Heart left ventricle (tissue), 16 donors: ENCODE measurements at regions not wholly inside any gene's neighbourhood (a gene's known extent, or its start where the extent isn't known, plus 50 kb on each side); places are given as distances from the start of the nearest gene placed in this dataset.

Experiments
- ATAC-seq, 4 donors: fragments of 200-7000 bp; cut with Tn5 transposase; one replicate each; pipeline ENCODE4 v1.9.1; 2020 to 2022; ENCODE audit warnings: moderate library complexity in 4 of 4, mild to moderate bottlenecking in 3 of 4, moderate number of reproducible peaks in 1 of 4
- DNase-seq, 5 donors: peaks; one replicate each; pipeline ENCODE4 v3.0.0-alpha.2; 2020
- H3K27ac ChIP-seq, 12 donors: fragments of 200-600 bp; sonication (generic) in 4 of 12; one replicate each; pipeline versions ENCODE4 v1.5.0 to v1.8.0; 2016 to 2022; ENCODE audit warnings: mild to moderate bottlenecking in 2 of 12
- H3K27me3 ChIP-seq, 9 donors: fragments of 200-600 bp; sonication (generic) in 2 of 9; one replicate each; pipeline versions ENCODE4 v1.5.1 to v1.8.0; 2016 to 2022; ENCODE audit warnings: mild to moderate bottlenecking in 3 of 9
- H3K36me3 ChIP-seq, 9 donors: fragments of 200-600 bp; sonication (generic) in 2 of 9; one replicate each; pipeline versions ENCODE4 v1.5.0 to v1.8.0; 2018 to 2022; ENCODE audit warnings: mild to moderate bottlenecking in 2 of 9
- H3K4me1 ChIP-seq, 12 donors: fragments of 200-600 bp; sonication (generic) in 4 of 12; one replicate each; pipeline versions ENCODE4 v1.5.0 to v1.8.0; 2016 to 2022; ENCODE audit warnings: mild to moderate bottlenecking in 3 of 12
- H3K4me3 ChIP-seq, 12 donors: fragments of 200-600 bp; sonication (generic) in 4 of 12; one replicate each; pipeline versions ENCODE4 v1.5.0 to v1.8.0; 2017 to 2022; ENCODE audit warnings: mild to moderate bottlenecking in 9 of 12, moderate library complexity in 4 of 12
- H3K9me3 ChIP-seq, 12 donors: fragments of 200-600 bp; sonication (generic) in 4 of 12; one replicate each; pipeline versions ENCODE4 v1.5.0 to v1.8.0; 2016 to 2022; ENCODE audit warnings: mild to moderate bottlenecking in 1 of 12
- CTCF ChIP-seq, 12 donors: fragments of 200-600 bp; sonication (generic) in 4 of 12; IDR thresholded peaks; one replicate each; pipeline versions ENCODE4 v1.5.0 to v1.8.0; 2018 to 2022; ENCODE audit warnings: antibody characterized with exemption in 12 of 12, mild to moderate bottlenecking in 5 of 12
- POLR2A ChIP-seq, 2 donors: fragments of 450-650 bp; IDR thresholded peaks; one replicate each; pipeline ENCODE4 v1.6.1; 2017; ENCODE audit warnings: antibody characterized with exemption in 2 of 2, mild to moderate bottlenecking in 2 of 2, moderate library complexity in 2 of 2
- WGBS, 4 donors: extraction: QIAGEN DNeasy Blood & Tissue Kit in 2 of 4; methylation state at CpG; one replicate each; pipeline versions ENCODE4 v1.1.5 to v1.1.7; 2013 to 2018; 5-methylcytosine and 5-hydroxymethylcytosine counted together
- intact Hi-C, 10 donors: fragments of 100-400 bp; cut with DNase I; formaldehyde crosslinking; loops; one replicate each; pipeline versions ENCODE4 v1.11.1 to v1.14.2; 2022
- donor health status: ischemic (EF 13 %, LVEDD 7.1; RV severe dilation, severe dysfunction).
- donor health status: healthy with polysubstance abuse.
- donor health status: DM: no; HTN: yes; CAD: no.
- donor health status: DM: no; HTN: no; CAD: no.
- donor health status: ischemic (EF 25% LVEDD 6.9; RV normal size, moderate dysfunction).
- donor health status: ischemic (EF 25% LVEDD 5.7; RV mildly dilated, moderate dysfunction).
- donor health status: healthy.
- donor health status: DM: yes; HTN: yes; CAD: no.
- donor health status: ischemic (EF 35%, LVEDD 5.7; RV mildly dilated, moderate dysfunction).
- donor health status: nonischemic (EF 11% LVEDD 7.7; RV severe dilation, severe dysfunction).
- donor health status: DM: yes; HTN: yes; CAD: no.
- donor health status: PGD.
- donor health status: ischemic (EF 29% LVEDD 5.4; RV normal size, mild dysfunction).
- donor health status: nonischemic (EF 23%, LVEDD 6.1; RV moderate dilation, normal function).

GRCh38 chr9:4381744-4382143 is 81.9 kb upstream of the GLIS3 start:
- DNase-seq (no peak), ATAC-seq (no peak)
- intact Hi-C loops: loop anchor here (2.0 to 10.0 kb wide), 7 partner anchors 255 to 603 kb away; partner anchors contain the start of genes AK3 (in 1 of the 10) and JAK2 (in 1 of the 10)
- H3K4me1 ChIP-seq: no peaks in the 10 kb centered on the region
- no peak overlapping the region for H3K27ac ChIP-seq
- H3K4me3 ChIP-seq: no peak overlapping the region
- WGBS, 4 donors: 75 to 81% (median 78%) methylated on average over 4 of the region's 4 CpGs
- H3K9me3 ChIP-seq: no peaks in the 10 kb centered on the region
- no peak for TF ChIP-seq CTCF (IDR thresholded peaks at IDR 0.05)
- TF ChIP-seq POLR2A (IDR thresholded peaks at IDR 0.05): no peak
- no peaks in the 10 kb centered on the region for H3K27me3 ChIP-seq
- no peaks in the 10 kb centered on the region for H3K36me3 ChIP-seq

GRCh38 chr9:4380406-4380805 is 80.5 kb upstream of the GLIS3 start:
- H3K9me3 ChIP-seq: no peaks in the 10 kb centered on the region
- no peak for TF ChIP-seq CTCF (IDR thresholded peaks at IDR 0.05)
- no peak for TF ChIP-seq POLR2A (IDR thresholded peaks at IDR 0.05)
- no peaks in the 10 kb centered on the region for H3K27me3 ChIP-seq
- intact Hi-C loops: loop anchor here in 7 of 10 donors (5.0 to 10.0 kb wide), 4 partner anchors 257 to 604 kb away; partner anchors contain the start of genes AK3 (in 1 of the 7) and JAK2 (in 1 of the 7)
- 85 to 92% (median 89%) methylated on average over 2 of the region's 2 CpGs for WGBS, 4 donors
- H3K4me1 ChIP-seq: no peaks in the 10 kb centered on the region
- H3K36me3 ChIP-seq: no peaks in the 10 kb centered on the region
- no peak overlapping the region for H3K27ac ChIP-seq
- DNase-seq (no peak), ATAC-seq (no peak)
- H3K4me3 ChIP-seq: no peak overlapping the region

GRCh38 chr9:4375424-4376200 is 75.7 kb upstream of the GLIS3 start:
- Histone ChIP-seq H3K36me3 (no peaks in the 10 kb centered on the region), H3K4me3 (no peak overlapping the region), H3K27me3 (peaks cover 0 to 22% (median 0%) of the 10 kb centered on the region in 9 donors), H3K27ac (no peak overlapping the region), H3K9me3 (no peaks in the 10 kb centered on the region), H3K4me1 (no peaks in the 10 kb centered on the region)
- no peak for TF ChIP-seq POLR2A (IDR thresholded peaks at IDR 0.05)
- peak; percentile 19 to 66 (median 40) for TF ChIP-seq CTCF (IDR thresholded peaks at IDR 0.05)
- DNase-seq (no peak), ATAC-seq (peak in 3 of 4 donors; percentile 39 to 64 (median 41))
- intact Hi-C loops: loop anchor here in 6 of 10 donors (2.0 to 10.0 kb wide), 6 partner anchors 641 to 1521 kb away; no protein-coding TSS in a partner anchor
- WGBS, 4 donors: 48 to 53% (median 50%) methylated on average over 7 of the region's 7 CpGs

- intact Hi-C loops: loop anchor here in 7 of 10 donors (5.0 to 10.0 kb wide), 6 partner anchors 54 to 1516 kb away; no protein-coding TSS in a partner anchor
- no peak for TF ChIP-seq CTCF (IDR thresholded peaks at IDR 0.05)
- no peak for TF ChIP-seq POLR2A (IDR thresholded peaks at IDR 0.05)
- ATAC-seq: no peak
- H3K27me3 ChIP-seq: peaks cover 0 to 22% (median 0%) of the 10 kb centered on the region in 9 donors
- WGBS, 4 donors: 62 to 76% (median 69%) methylated on average over 5 of the region's 5 CpGs
- H3K4me3 ChIP-seq: no peak overlapping the region
- H3K4me1 ChIP-seq: no peaks in the 10 kb centered on the region
- no peak overlapping the region for H3K27ac ChIP-seq
- DNase-seq: no peak
- H3K36me3 ChIP-seq: no peaks in the 10 kb centered on the region
- no peaks in the 10 kb centered on the region for H3K9me3 ChIP-seq
These were observed 71.2 kb upstream of the GLIS3 start for GRCh38 chr9:4371108-4371507.
